ENCODE measurements at regions not wholly inside any gene's neighbourhood (a gene's known extent, or its start where the extent isn't known, plus 50 kb on each side); places are given as distances from the start of the nearest gene placed in this dataset.
"Not testable (repeated sequence)": the region's sequence is repeated elsewhere in the genome, so short reads cannot be mapped to it uniquely, and the experiment has no call there.

GRCh38 chr6:113709936-113710509 lies 147.1 kb upstream of the MARCKS start:
- DNase-seq (ENCODE audit: low read depth), result no peak

- no peak for DNase-seq (ENCODE audit: low read depth)
These were observed 143.5 kb upstream of the MARCKS start for GRCh38 chr6:113713665-113714064.

- DNase-seq (ENCODE audit: low read depth), result no peak
These were observed 138.6 kb upstream of the MARCKS start for GRCh38 chr6:113718588-113718987.

- DNase-seq (ENCODE audit: low read depth), result no peak
These were observed 138.1 kb upstream of the MARCKS start for GRCh38 chr6:113719064-113719463.

- no peak for DNase-seq (ENCODE audit: low read depth)
These were observed 137.6 kb upstream of the MARCKS start for GRCh38 chr6:113719545-113719944.

- DNase-seq (ENCODE audit: low read depth), result no peak
These were observed 134.0 kb upstream of the MARCKS start for GRCh38 chr6:113723182-113723581.

GRCh38 chr6:113724927-113725326 lies 132.2 kb upstream of the MARCKS start:
- DNase-seq (ENCODE audit: low read depth), result not testable (repeated sequence)

GRCh38 chr6:113731541-113731940 lies 125.6 kb upstream of the MARCKS start:
- no peak for DNase-seq (ENCODE audit: low read depth)

GRCh38 chr6:113732384-113732966 lies 124.7 kb upstream of the MARCKS start:
- DNase-seq (ENCODE audit: low read depth), result no peak

- DNase-seq (ENCODE audit: low read depth), result no peak
These were observed 123.8 kb upstream of the MARCKS start for GRCh38 chr6:113733381-113733780.

GRCh38 chr6:113734982-113735381 lies 122.2 kb upstream of the MARCKS start:
- DNase-seq (ENCODE audit: low read depth), result no peak

- DNase-seq (ENCODE audit: low read depth), result no peak
These were observed 121.7 kb upstream of the MARCKS start for GRCh38 chr6:113735491-113735890.

GRCh38 chr6:113736978-113737377 lies 120.2 kb upstream of the MARCKS start:
- no peak for DNase-seq (ENCODE audit: low read depth)

GRCh38 chr6:113739041-113739655 lies 118.0 kb upstream of the MARCKS start:
- DNase-seq (ENCODE audit: low read depth), result no peak

GRCh38 chr6:113741651-113742050 lies 115.5 kb upstream of the MARCKS start:
- no peak for DNase-seq (ENCODE audit: low read depth)

GRCh38 chr6:113742342-113742741 lies 114.8 kb upstream of the MARCKS start:
- DNase-seq (ENCODE audit: low read depth), result no peak

GRCh38 chr6:113744861-113745260 lies 112.3 kb upstream of the MARCKS start:
- DNase-seq (ENCODE audit: low read depth), result no peak

- DNase-seq (ENCODE audit: low read depth), result no peak
These were observed 106.8 kb upstream of the MARCKS start for GRCh38 chr6:113750151-113750855.

- no peak for DNase-seq (ENCODE audit: low read depth)
These were observed 102.9 kb upstream of the MARCKS start for GRCh38 chr6:113754291-113754690.

GRCh38 chr6:113755449-113756289 lies 101.5 kb upstream of the MARCKS start:
- DNase-seq (ENCODE audit: low read depth), result no peak

GRCh38 chr6:113756290-113756665 lies 100.9 kb upstream of the MARCKS start:
- DNase-seq (ENCODE audit: low read depth), result no peak

- DNase-seq (ENCODE audit: low read depth), result no peak
These were observed 98.9 kb upstream of the MARCKS start for GRCh38 chr6:113758214-113758613.

Data from T-helper 22 cell (primary cell).